PC-3 (cell line): ENCODE measurements at regions not wholly inside any gene's neighbourhood (a gene's known extent, or its start where the extent isn't known, plus 50 kb on each side); places are given as distances from the start of the nearest gene placed in this dataset.

Experiments used
- EZH2 ChIP-seq: fragments of 300-600 bp; sonication (generic); IDR thresholded peaks from one replicate; pipeline ENCODE4 v1.6.1; 2017; ENCODE audit warnings: antibody characterized with exemption, mild to moderate bottlenecking, low read length; ENCODE audit not compliant: unreplicated experiment
- EZH2phosphoT487 ChIP-seq: fragments of 300-600 bp; sonication (generic); IDR thresholded peaks from 2 replicates; pipeline ENCODE4 v1.6.1; 2018; ENCODE audit warnings: mild to moderate bottlenecking, antibody characterized with exemption, low read length, borderline replicate concordance
- TF ChIP-seq, protein P1 (sequence below): fragments of 300-600 bp; sonication (generic); conservative IDR thresholded peaks from 2 replicates; pipeline ENCODE4 v1.5.1; 2017; ENCODE audit warnings: antibody characterized with exemption, low read depth, mild to moderate bottlenecking, low read length

- no peak for TF ChIP-seq EZH2
- TF ChIP-seq, protein P1, sequence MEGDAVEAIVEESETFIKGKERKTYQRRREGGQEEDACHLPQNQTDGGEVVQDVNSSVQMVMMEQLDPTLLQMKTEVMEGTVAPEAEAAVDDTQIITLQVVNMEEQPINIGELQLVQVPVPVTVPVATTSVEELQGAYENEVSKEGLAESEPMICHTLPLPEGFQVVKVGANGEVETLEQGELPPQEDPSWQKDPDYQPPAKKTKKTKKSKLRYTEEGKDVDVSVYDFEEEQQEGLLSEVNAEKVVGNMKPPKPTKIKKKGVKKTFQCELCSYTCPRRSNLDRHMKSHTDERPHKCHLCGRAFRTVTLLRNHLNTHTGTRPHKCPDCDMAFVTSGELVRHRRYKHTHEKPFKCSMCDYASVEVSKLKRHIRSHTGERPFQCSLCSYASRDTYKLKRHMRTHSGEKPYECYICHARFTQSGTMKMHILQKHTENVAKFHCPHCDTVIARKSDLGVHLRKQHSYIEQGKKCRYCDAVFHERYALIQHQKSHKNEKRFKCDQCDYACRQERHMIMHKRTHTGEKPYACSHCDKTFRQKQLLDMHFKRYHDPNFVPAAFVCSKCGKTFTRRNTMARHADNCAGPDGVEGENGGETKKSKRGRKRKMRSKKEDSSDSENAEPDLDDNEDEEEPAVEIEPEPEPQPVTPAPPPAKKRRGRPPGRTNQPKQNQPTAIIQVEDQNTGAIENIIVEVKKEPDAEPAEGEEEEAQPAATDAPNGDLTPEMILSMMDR: no peak
- no peak for TF ChIP-seq EZH2phosphoT487
Measured at GRCh38 chr6:137390334-137390733, 103.9 kb downstream of the OLIG3 start.
